ENCODE measurements at regions not wholly inside any gene's neighbourhood (a gene's known extent, or its start where the extent isn't known, plus 50 kb on each side); places are given as distances from the start of the nearest gene placed in this dataset.

GRCh38 chr5:92544036-92544435 is 1037.0 kb downstream of the NR2F1-AS1 start:
- no peak overlapping the region for H3K4me3 Mint-ChIP-seq
- no peaks in the 10 kb centered on the region for H3K27me3 Mint-ChIP-seq (ENCODE audit: insufficient read depth, low read depth, poor library complexity)
- no peak for ATAC-seq
- H3K4me3 ChIP-seq: no peak overlapping the region
- no peaks in the 10 kb centered on the region for H3F3A ChIP-seq (replicated peaks; ENCODE audit: low read depth)
- H2AFZ ChIP-seq: no peak overlapping the region
- no peaks in the 10 kb centered on the region for H3K4me1 Mint-ChIP-seq
- DNase-seq (ENCODE audit: low spot score): no peak
- H3K9me3 Mint-ChIP-seq: no peaks in the 10 kb centered on the region; the same call in 2 of the 3 replicates
- TF ChIP-seq, protein P1, sequence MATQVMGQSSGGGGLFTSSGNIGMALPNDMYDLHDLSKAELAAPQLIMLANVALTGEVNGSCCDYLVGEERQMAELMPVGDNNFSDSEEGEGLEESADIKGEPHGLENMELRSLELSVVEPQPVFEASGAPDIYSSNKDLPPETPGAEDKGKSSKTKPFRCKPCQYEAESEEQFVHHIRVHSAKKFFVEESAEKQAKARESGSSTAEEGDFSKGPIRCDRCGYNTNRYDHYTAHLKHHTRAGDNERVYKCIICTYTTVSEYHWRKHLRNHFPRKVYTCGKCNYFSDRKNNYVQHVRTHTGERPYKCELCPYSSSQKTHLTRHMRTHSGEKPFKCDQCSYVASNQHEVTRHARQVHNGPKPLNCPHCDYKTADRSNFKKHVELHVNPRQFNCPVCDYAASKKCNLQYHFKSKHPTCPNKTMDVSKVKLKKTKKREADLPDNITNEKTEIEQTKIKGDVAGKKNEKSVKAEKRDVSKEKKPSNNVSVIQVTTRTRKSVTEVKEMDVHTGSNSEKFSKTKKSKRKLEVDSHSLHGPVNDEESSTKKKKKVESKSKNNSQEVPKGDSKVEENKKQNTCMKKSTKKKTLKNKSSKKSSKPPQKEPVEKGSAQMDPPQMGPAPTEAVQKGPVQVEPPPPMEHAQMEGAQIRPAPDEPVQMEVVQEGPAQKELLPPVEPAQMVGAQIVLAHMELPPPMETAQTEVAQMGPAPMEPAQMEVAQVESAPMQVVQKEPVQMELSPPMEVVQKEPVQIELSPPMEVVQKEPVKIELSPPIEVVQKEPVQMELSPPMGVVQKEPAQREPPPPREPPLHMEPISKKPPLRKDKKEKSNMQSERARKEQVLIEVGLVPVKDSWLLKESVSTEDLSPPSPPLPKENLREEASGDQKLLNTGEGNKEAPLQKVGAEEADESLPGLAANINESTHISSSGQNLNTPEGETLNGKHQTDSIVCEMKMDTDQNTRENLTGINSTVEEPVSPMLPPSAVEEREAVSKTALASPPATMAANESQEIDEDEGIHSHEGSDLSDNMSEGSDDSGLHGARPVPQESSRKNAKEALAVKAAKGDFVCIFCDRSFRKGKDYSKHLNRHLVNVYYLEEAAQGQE (IDR thresholded peaks at IDR 0.05; ENCODE audit: unreplicated experiment): no peak
- TF ChIP-seq STAT1 (IDR thresholded peaks at IDR 0.05; ENCODE audit: unreplicated experiment) (no peak), NANOG (IDR thresholded peaks at IDR 0.05; ENCODE audit: borderline replicate concordance) (no peak), CREB1 (CRISPR knock-in tag; IDR thresholded peaks at IDR 0.05; ENCODE audit: low read depth) (no peak), POLR2AphosphoS5 (IDR thresholded peaks at IDR 0.05; ENCODE audit: low read depth) (no peak), EZH2 (IDR thresholded peaks at IDR 0.05; ENCODE audit: low read depth, unreplicated experiment) (no peak), CTCF (conservative IDR thresholded peaks at IDR 0.05; ENCODE audit: low read depth in 2 of 2) (no peak), JUNB (IDR thresholded peaks at IDR 0.05; ENCODE audit: unreplicated experiment) (no peak), EZH2phosphoT487 (IDR thresholded peaks at IDR 0.05; ENCODE audit: unreplicated experiment) (no peak), ZNF114 (CRISPR knock-in tag; IDR thresholded peaks at IDR 0.05) (no peak), ZNF331 (CRISPR knock-in tag; IDR thresholded peaks at IDR 0.05; ENCODE audit: low read depth) (no peak)
- TF ChIP-seq, protein P2, sequence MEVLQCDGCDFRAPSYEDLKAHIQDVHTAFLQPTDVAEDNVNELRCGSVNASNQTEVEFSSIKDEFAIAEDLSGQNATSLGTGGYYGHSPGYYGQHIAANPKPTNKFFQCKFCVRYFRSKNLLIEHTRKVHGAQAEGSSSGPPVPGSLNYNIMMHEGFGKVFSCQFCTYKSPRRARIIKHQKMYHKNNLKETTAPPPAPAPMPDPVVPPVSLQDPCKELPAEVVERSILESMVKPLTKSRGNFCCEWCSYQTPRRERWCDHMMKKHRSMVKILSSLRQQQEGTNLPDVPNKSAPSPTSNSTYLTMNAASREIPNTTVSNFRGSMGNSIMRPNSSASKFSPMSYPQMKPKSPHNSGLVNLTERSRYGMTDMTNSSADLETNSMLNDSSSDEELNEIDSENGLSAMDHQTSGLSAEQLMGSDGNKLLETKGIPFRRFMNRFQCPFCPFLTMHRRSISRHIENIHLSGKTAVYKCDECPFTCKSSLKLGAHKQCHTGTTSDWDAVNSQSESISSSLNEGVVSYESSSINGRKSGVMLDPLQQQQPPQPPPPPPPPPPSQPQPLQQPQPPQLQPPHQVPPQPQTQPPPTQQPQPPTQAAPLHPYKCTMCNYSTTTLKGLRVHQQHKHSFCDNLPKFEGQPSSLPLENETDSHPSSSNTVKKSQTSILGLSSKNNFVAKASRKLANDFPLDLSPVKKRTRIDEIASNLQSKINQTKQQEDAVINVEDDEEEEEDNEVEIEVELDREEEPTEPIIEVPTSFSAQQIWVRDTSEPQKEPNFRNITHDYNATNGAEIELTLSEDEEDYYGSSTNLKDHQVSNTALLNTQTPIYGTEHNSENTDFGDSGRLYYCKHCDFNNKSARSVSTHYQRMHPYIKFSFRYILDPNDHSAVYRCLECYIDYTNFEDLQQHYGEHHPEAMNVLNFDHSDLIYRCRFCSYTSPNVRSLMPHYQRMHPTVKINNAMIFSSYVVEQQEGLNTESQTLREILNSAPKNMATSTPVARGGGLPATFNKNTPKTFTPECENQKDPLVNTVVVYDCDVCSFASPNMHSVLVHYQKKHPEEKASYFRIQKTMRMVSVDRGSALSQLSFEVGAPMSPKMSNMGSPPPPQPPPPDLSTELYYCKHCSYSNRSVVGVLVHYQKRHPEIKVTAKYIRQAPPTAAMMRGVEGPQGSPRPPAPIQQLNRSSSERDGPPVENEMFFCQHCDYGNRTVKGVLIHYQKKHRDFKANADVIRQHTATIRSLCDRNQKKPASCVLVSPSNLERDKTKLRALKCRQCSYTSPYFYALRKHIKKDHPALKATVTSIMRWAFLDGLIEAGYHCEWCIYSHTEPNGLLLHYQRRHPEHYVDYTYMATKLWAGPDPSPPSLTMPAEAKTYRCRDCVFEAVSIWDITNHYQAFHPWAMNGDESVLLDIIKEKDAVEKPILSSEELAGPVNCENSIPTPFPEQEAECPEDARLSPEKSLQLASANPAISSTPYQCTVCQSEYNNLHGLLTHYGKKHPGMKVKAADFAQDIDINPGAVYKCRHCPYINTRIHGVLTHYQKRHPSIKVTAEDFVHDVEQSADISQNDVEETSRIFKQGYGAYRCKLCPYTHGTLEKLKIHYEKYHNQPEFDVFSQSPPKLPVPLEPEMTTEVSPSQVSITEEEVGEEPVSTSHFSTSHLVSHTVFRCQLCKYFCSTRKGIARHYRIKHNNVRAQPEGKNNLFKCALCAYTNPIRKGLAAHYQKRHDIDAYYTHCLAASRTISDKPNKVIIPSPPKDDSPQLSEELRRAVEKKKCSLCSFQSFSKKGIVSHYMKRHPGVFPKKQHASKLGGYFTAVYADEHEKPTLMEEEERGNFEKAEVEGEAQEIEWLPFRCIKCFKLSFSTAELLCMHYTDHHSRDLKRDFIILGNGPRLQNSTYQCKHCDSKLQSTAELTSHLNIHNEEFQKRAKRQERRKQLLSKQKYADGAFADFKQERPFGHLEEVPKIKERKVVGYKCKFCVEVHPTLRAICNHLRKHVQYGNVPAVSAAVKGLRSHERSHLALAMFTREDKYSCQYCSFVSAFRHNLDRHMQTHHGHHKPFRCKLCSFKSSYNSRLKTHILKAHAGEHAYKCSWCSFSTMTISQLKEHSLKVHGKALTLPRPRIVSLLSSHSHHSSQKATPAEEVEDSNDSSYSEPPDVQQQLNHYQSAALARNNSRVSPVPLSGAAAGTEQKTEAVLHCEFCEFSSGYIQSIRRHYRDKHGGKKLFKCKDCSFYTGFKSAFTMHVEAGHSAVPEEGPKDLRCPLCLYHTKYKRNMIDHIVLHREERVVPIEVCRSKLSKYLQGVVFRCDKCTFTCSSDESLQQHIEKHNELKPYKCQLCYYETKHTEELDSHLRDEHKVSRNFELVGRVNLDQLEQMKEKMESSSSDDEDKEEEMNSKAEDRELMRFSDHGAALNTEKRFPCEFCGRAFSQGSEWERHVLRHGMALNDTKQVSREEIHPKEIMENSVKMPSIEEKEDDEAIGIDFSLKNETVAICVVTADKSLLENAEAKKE (CRISPR knock-in tag; IDR thresholded peaks at IDR 0.05): no peak
- TF ChIP-seq, protein P3, sequence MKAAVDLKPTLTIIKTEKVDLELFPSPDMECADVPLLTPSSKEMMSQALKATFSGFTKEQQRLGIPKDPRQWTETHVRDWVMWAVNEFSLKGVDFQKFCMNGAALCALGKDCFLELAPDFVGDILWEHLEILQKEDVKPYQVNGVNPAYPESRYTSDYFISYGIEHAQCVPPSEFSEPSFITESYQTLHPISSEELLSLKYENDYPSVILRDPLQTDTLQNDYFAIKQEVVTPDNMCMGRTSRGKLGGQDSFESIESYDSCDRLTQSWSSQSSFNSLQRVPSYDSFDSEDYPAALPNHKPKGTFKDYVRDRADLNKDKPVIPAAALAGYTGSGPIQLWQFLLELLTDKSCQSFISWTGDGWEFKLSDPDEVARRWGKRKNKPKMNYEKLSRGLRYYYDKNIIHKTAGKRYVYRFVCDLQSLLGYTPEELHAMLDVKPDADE (IDR thresholded peaks at IDR 0.05): no peak
- H3K9me2 ChIP-seq (ENCODE audit: insufficient read depth): no peaks in the 10 kb centered on the region
- no peaks in the 10 kb centered on the region for H3K36me3 Mint-ChIP-seq (ENCODE audit: low read depth)
- H3K27me3 ChIP-seq (ENCODE audit: insufficient read depth): no peaks in the 10 kb centered on the region
- no peaks in the 10 kb centered on the region for H4K20me1 ChIP-seq (replicated peaks; ENCODE audit: insufficient read depth)
- H3K36me3 ChIP-seq (ENCODE audit: insufficient read depth): no peaks in the 10 kb centered on the region
- H3K27ac ChIP-seq (ENCODE audit: low read depth): no peak overlapping the region
- no peaks in the 10 kb centered on the region for H3K79me2 ChIP-seq (replicated peaks; ENCODE audit: insufficient read depth)
- no peak overlapping the region for H3K4me2 ChIP-seq
- no peaks in the 10 kb centered on the region for H3K4me1 ChIP-seq (ENCODE audit: insufficient read depth)
- no peak overlapping the region for H3K27ac Mint-ChIP-seq

Data from GM23338 (cell line).